Neural cell (in vitro differentiated cells): ENCODE measurements at regions not wholly inside any gene's neighbourhood (a gene's known extent, or its start where the extent isn't known, plus 50 kb on each side); places are given as distances from the start of the nearest gene placed in this dataset.

ENCODE experiments used
- EP300 ChIP-seq: fragments of 450-650 bp; conservative IDR thresholded peaks from 2 replicates; pipeline ENCODE4 v1.6.1; 2014; ENCODE audit warnings: antibody characterized with exemption, mild to moderate bottlenecking, moderate library complexity; ENCODE audit not compliant: poor library complexity, severe bottlenecking
- POLR2AphosphoS5 ChIP-seq: IDR thresholded peaks from 2 replicates; pipeline ENCODE4 v1.6.1; 2012
- RAD21 ChIP-seq: fragments of 450-650 bp; conservative IDR thresholded peaks from 2 replicates; pipeline ENCODE4 v1.6.1; 2014; ENCODE audit warnings: antibody characterized with exemption, mild to moderate bottlenecking, moderate library complexity
- TAF1 ChIP-seq: IDR thresholded peaks from 2 replicates; pipeline ENCODE4 v1.6.1; 2012; ENCODE audit warnings: low read depth
- TF ChIP-seq, protein P1 (sequence below): IDR thresholded peaks from 2 replicates; pipeline ENCODE4 v1.6.1; 2012; ENCODE audit warnings: borderline replicate concordance
- TF ChIP-seq, protein P2 (sequence below): fragments of 450-650 bp; IDR thresholded peaks from 2 replicates; pipeline ENCODE4 v1.5.1; 2014; ENCODE audit warnings: antibody characterized with exemption, mild to moderate bottlenecking, moderate library complexity; ENCODE audit not compliant: poor library complexity, severe bottlenecking

DNA sequence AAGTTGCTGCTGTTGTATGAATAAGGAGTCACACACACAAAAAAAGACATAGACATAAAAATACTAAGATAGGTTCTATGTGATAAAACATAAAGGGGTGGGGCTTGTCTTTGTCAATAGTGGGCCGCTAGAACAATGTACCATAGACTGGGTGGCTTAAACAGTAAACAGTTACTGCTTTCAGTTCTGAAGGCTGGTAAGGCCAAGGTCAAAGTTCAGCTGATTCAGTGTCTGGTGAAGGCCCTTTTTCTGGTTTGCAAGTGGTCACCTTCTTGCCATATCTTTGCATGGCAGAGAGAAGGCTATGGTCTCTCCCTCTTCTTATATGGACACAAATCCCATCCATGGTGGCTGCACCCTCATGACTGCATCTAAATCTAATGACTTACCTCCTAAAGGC is 1980.7 kb downstream of the PCDH7 start:
- TF ChIP-seq, protein P1, sequence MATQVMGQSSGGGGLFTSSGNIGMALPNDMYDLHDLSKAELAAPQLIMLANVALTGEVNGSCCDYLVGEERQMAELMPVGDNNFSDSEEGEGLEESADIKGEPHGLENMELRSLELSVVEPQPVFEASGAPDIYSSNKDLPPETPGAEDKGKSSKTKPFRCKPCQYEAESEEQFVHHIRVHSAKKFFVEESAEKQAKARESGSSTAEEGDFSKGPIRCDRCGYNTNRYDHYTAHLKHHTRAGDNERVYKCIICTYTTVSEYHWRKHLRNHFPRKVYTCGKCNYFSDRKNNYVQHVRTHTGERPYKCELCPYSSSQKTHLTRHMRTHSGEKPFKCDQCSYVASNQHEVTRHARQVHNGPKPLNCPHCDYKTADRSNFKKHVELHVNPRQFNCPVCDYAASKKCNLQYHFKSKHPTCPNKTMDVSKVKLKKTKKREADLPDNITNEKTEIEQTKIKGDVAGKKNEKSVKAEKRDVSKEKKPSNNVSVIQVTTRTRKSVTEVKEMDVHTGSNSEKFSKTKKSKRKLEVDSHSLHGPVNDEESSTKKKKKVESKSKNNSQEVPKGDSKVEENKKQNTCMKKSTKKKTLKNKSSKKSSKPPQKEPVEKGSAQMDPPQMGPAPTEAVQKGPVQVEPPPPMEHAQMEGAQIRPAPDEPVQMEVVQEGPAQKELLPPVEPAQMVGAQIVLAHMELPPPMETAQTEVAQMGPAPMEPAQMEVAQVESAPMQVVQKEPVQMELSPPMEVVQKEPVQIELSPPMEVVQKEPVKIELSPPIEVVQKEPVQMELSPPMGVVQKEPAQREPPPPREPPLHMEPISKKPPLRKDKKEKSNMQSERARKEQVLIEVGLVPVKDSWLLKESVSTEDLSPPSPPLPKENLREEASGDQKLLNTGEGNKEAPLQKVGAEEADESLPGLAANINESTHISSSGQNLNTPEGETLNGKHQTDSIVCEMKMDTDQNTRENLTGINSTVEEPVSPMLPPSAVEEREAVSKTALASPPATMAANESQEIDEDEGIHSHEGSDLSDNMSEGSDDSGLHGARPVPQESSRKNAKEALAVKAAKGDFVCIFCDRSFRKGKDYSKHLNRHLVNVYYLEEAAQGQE, result no peak
- no peak for TF ChIP-seq EP300
- TF ChIP-seq POLR2AphosphoS5, result no peak
- TF ChIP-seq, protein P2, sequence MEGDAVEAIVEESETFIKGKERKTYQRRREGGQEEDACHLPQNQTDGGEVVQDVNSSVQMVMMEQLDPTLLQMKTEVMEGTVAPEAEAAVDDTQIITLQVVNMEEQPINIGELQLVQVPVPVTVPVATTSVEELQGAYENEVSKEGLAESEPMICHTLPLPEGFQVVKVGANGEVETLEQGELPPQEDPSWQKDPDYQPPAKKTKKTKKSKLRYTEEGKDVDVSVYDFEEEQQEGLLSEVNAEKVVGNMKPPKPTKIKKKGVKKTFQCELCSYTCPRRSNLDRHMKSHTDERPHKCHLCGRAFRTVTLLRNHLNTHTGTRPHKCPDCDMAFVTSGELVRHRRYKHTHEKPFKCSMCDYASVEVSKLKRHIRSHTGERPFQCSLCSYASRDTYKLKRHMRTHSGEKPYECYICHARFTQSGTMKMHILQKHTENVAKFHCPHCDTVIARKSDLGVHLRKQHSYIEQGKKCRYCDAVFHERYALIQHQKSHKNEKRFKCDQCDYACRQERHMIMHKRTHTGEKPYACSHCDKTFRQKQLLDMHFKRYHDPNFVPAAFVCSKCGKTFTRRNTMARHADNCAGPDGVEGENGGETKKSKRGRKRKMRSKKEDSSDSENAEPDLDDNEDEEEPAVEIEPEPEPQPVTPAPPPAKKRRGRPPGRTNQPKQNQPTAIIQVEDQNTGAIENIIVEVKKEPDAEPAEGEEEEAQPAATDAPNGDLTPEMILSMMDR, result no peak
- no peak for TF ChIP-seq RAD21
- TF ChIP-seq TAF1, result no peak
